GM18508 (cell line): ENCODE measurements at regions not wholly inside any gene's neighbourhood (a gene's known extent, or its start where the extent isn't known, plus 50 kb on each side); places are given as distances from the start of the nearest gene placed in this dataset.
"Not testable (repeated sequence)": the region's sequence is repeated elsewhere in the genome, so short reads cannot be mapped to it uniquely, and the experiment has no call there.

Experiments
- ATAC-seq: cut with Tn5 transposase; IDR thresholded peaks from one replicate; pipeline ENCODE4 v1.9.1; 2021; ENCODE audit warnings: moderate number of reproducible peaks; ENCODE audit not compliant: insufficient read depth, unreplicated experiment

DNA sequence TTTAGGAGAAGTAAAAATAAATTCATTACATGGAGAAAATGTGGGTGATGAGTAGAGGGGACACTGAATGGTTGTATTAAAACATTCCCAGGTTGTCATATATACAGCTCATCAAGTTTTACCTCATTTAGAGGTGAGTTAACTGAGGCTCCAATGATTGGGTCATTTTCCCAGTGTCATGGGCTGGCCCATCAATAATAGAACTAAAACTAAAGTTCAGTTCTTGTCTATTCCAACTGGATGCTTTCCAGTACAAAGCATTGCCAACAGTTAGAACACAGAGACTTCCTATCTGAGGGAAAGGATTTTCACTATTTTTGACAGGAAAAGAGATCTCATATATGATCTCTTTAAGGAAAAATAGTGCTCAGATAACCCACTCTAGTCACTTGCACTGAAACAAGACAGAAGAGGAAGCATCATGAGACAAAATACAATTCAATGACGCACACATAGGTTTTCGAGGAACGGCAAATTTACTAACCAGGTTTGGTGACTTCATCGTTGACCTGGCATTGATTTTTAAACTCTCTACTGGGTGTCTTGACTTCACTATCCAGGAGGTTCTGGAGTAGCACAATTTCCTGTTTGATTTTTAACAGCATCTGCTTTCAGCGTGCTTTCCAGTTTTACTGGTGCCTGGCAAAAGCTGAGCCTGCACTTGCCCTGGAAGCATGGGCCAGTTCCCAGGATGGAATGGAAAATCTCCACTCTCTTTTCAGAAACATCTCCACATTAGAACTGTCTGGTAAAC, 195.5 kb upstream of the FBXL4 start:
- ATAC-seq: no peak

DNA sequence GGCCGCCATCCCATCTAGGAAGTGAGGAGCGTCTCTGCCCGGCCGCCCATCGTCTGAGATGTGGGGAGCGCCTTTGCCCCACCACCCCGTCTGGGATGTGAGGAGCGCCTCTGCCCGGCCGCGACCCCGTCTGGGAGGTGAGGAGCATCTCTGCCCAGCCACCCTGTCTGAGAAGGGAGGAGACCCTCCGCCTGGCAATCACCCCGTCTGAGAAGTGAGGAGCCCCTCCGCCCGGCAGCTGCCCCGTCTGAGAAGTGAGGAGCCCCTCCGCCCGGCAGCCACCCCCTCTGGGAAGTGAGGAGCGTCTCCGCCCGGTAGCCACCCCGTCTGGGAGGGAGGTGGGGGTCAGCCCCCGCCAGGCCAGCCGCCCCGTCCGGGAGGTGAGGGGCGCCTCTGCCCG, 194.2 kb upstream of the FBXL4 start:
- ATAC-seq: not testable (repeated sequence)

DNA sequence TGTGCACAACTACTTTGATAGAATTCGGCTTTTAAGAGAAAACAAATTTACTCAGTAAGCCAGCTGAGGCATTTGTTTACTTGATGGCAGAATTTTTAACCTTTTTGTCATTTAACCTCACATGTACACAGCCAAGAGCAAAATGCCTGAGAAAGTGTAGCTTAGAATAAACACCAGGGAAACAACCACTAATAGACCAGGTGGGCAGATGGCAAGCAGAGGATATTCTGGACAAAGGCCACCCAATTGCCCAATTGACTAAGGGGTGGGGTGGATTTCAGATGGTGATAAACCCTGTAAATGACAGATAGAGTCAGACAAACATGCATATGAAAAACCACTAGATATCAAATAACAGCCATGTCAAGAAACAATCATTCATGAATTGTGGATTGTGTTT, 190.7 kb upstream of the FBXL4 start:
- ATAC-seq: no peak

DNA sequence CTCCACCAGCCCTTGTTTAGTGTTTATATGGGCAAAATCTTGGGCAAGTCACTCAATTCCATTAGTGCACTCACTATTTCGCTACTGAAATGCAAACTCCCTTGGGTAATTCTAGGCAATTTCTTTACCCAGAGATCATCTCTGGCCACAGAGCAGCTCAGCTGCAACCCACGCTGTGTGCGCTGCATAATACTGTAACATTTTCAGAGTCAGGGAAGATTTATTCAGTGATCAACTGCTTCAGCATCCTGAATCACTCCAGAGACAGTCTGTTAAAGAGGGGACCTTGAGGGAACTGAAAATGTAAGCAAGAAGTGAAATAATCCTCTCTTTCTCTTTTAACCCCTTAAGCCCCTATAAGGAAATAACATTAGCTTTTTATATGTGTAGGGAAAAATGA, 189.6 kb upstream of the FBXL4 start:
- ATAC-seq: no peak

DNA sequence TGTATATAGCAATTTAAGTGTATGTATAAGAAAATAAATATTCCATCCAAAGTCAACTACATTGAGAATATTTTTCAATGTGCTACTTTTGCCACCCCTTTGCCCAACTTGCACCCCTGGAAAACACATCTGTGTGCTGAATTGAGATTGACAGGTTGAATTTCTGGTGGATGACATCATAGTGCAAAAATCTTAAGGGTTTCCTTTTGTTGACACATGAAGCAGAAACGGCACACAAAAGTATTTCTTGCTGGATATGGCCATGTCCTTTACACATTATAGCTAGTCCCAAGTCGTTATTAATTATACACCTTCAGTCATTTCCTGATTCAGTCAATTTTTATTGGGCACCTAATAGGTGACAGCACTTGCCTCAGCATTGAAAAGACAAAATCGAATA, 188.7 kb upstream of the FBXL4 start:
- no peak for ATAC-seq

DNA sequence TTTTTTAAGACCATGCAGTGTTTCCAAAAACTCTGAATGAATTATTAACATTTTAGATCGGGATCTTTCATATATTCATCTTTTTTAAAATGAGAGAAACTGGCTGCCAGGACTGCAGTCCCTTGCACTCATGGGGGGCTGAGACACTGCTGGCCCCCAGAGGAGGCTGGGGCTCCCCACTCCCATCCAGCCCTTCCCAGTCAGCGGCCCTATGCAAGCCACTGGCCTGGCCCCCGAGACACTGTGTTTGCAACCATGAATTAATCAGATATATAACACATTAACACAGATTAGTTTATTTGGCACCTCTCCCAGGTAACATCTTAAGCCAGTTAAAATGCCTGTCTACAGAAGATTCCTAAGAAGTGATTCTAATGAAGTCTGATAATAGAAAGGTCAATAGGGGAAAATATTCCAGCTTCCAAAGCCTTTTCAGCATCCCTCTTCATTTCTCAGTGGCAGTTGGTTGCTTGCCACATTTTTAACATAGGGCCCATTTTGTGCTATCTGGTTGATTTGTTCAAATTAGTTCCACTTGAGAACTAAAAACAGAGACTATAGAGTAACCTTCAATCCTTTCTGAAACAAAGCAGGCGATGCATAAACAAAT, 184.4 kb upstream of the FBXL4 start:
- ATAC-seq: no peak

DNA sequence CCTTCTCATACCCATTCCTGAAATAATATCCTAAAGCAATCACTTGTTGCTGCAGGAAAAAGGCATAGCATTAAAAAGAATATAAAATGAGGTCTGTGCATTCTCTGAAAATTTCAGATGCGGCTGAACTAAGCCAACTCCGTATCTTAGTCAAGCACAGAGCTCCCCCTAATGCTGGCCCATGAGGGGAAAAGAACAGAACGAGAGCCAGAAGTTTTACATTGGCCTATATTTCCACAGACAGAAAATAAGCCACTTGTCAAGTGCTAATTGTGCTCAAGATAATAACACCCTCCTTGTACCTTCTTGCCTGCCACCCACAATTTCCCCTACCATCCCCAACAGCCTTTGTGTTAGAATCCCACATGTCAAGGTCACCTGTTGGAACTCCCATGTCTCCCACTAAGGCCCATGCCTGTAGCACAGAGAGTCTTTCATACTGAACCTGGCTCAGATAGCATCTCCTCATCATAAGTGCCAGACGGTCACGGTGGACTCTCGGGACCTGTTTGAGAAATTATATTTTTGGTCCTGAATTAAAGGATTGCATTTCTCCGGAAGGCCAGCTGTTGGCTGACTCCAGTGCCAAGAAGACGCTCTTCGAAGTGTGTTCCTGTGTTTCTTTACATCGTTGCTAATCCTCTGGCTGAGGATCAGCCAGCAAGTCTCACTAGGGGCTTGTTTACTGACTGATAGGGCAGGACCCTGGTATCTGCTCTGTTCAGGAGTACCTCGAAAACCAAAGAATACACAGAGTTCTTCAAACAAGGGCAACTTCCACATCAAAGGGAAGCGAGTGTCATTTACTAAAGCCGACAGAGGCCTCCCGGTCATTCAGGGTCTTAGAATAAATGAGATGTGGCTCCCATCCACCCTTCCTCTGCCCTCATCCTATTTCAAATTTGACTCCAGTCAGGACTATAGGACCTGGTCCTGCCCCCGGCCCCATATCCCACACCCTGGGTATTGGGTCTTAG, 183.4 kb upstream of the FBXL4 start:
- no peak for ATAC-seq

DNA sequence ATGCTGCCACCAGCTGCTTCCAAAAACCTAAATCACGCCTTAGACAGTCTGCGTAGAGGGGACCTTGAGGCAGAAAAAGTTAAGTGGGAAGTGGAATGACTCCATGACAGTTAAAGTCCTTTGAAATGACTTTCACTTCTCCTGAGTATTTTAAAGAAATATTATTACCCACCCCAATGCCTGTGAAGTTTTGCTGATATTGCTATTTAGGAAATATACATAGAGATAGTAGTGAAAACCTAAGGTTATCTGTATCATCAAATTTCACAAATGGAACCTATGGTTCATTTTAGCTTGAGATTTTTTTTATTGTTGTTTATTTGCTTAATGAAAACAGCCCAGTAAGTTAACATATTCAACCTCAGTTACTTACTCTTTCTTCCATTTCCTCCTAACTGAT, 182.1 kb upstream of the FBXL4 start:
- ATAC-seq: no peak

DNA sequence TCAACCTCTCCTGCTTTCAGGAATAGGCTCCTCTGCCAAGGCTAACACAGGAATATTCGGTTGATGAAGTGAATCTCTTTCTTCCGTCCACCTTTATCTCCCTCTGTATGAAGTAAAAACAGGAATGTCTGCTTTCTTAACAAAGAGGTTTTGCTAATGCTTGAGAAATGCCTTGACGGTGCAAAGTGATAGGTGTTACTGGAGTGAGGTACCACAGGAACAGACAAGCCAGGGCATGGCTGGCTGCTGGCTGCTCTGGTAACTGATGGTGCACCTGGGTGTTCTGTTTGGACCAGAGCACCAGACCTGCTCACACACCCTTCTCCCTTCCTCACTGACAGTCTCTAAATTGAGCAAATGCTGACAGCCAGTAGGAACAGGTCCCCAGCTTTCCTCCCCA, 174.0 kb upstream of the FBXL4 start:
- no peak for ATAC-seq

DNA sequence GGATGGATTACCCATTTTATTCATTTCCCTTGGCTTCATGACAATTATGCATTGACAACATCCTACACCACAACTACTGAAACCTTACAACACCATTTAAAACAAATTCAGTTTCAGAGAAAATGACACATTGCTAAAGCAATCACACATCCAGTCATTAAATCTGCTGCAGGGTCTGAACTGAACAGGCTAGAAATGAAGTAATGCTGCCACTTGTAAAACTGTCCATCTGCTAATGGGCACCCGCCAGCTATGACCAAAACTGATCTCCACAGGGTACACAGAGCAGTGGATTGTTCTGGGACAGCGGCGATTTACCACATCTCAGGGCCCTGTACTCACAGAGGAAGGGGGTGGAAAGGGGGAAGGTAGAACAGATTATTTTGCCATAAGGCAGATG, 172.9 kb upstream of the FBXL4 start:
- ATAC-seq: no peak

DNA sequence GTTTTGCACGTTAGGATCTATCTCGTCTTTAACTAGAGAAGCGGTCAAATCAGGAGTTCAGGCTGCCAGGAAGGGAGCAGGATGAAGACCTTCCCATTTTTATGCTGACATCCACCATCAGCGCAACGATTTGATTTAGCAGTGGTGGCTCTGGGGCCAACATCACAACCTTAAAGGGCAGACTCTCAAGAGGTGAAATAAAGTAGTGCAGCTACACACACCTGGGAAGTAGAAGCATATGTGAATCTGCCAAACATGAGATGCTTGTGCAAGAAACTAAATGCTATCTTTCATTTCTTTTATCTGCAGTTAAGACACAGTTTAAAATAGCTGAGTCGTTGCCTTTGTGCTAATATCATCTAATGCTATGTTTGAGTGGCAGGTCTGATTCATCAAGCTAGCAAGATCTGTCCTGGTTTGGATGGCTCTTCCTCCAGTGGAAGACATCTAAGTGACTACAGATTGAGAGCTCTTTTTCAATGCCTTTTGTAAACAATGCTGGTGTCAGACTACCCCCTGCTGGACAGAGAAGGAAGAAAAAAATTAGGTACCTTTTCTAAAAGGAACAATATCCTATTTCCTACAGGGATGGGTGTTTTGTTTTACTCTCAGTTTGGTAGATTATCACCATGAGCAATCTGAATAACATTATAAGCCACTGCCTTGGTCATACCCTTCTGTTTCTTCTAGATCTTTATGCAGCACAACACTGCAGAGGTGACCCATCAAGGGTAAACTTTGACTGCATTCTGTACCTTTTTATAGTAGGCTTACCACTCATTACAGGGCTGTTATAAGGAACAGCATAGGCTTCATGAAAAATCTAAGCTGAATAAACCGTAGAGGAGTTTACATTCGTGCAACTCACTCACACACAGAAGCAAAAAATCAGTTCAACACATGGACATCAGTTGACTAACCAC, 171.6 kb upstream of the FBXL4 start:
- peak; percentile 76 for ATAC-seq

DNA sequence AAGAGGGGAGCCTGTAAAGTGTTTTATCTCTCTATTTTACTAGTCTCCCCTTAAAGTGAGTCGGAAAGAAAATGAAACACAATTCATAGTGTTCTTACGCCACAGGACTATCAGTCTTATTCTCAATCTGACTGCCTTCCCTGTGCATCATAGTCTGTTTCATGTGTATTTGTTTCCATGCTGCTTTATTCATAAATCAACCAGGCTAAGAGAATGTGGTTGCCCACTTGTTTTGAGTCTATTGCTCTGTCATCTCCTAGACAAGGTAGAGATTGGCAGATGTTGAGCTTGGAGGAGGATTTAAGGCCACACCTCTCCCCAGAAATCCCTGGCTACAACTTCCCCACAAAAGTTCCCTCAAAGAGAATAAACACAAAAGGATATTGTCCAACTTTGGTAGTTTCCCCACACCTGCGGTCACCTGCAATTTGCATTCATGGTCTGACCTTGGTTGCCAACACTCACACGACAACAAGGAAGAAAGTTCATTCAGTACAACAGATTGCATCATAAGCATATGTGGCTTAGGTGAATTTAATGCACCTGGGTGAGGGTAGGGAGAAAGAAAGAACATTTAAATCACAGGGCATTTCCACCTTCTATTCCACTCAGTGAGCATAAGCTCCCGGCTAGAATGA, 167.1 kb upstream of the FBXL4 start:
- no peak for ATAC-seq

DNA sequence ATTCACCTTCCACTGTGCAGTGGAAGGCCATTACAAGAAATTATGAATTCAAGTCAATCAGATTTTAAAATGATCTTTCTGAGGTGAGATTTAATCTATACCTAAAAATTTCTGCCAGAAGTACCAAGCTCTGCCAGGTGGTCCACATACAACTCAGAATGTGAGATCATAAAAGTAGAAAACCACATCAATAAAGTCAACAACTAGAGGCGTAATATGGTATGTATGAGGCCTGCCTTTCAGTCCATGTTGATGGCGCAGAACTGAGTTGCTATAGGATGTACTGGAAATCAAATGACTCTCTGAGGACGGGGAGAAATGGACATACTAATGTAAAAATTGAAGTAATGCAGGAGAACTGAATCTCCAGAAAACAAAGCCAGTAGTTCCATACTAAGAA, 163.8 kb upstream of the FBXL4 start:
- ATAC-seq: no peak

DNA sequence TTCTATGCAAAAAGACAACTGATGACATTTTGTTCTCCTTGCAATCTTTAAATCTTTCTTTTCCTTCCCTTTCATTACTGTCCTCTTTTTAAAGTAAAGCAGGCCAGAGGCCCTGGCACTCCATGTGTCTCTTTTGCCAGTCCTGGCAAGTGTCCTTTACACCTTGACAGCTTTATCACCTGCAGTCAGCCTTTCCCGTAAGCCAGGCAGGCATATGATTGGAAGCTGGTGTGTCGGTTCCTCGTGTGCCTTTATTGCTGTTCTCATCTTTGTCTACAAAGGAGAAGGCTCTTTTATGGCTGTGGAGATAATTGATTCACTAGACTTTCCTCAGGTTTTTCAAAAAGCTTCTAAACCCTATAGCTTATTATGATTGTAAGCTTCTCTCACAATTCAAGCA, 162.3 kb upstream of the FBXL4 start:
- no peak for ATAC-seq

DNA sequence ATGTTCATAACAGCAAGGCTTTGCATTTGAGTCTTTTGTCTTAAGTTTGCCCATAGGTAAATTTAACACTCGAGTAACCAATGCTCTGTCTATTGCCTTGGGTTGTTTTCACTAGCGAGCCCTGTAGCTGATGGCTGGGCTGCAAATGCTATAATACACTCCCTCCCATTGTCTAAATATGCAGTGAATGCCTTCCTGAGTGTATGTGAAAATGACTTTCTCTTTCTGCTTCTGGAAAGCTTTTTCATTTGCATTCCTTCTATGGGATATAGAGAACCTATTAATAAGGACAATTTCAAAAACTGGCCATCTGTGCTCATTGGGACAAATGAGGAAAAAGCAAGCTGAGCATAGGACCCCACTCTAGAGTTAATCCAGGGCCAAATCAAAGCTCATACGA, 156.5 kb upstream of the FBXL4 start:
- ATAC-seq: no peak

DNA sequence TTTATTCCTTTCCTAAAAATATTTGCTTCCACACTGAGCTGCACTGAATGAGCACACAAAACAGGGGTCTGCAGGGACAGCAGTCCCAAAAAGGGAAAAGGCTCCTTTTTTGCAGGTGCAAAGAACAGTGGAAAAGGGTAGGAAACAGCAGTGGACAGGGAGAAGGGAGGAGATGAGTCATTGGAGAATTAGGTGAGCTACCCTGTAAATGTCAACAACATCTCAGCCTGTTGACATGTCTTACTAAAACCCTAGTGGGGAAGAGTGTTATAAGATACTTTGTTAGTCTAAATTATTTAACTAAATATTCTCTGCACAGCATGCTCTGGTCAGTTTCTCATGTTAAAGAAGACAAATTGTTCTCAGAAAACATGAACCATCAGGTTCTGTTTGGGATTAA, 151.5 kb upstream of the FBXL4 start:
- no peak for ATAC-seq

DNA sequence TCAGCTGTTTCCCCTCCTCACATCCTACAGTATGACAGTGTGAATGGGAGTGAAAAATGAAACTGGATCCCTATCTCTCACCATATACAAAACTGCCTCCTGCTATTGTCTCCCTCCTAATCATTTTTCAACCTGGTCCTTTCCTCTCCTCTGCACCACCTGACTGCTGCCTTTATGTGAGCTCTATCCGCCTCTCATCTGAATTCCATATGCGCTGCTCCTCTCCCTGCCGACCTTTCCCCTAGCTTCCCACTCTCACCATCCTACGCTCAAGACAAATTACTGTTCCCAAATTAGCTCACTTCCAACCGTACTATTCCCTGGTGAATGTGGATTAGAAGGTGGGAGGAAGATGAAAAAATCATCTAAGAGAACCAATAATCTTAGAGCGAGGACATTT, 148.4 kb upstream of the FBXL4 start:
- ATAC-seq: no peak

DNA sequence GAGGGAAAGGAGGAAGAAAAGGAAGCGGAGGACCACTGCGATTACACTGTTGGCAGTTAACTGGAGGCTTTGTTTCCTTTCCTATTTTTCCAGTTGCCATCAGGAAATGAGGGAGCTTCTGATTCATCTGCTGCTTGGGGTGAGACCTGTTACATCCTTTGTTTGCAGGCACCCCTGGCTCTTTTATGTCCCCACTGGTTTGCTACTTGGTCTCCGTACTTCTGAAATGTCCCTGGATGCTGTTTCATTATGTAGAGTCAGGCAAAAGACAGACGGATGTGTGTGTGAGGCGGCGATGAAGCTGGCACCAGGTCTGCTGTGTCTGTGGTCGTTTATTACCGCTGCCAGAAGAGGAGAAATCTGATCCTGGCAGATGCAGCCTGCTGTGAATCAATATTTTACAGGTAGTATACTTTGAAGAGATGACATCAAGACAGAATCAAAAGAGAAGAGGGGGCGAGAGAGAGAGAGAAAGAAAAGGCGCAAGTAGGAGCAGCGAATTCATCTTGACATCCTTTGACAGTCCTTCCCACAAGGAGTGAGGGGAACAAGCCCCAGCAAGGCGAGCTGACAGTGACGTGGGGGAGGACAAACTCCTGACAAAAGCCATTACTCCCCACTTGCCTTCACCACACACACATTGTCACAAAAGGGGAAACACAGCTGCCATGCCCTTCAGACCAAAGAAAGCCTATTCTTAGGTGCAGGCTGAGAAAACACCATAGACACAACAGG, 145.9 kb upstream of the FBXL4 start:
- no peak for ATAC-seq

DNA sequence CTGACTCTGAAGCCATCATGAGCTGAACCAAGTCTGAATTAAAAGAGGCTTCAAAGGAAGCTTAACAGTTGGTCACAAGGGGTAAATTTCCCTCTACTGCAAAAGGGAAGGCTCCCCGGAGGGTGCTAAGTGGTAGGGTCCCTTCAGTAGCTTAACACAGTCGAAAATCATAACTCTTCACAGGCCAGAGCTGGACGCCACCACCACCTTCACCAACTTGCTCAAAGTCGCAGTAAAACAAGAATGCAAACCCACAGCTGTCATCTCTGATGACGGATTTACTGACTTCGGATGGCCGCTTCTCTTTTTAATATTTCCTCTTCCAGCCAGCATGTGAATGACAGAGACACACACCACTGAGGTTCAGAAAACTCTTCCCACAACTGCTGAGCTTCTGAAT, 144.7 kb upstream of the FBXL4 start:
- no peak for ATAC-seq
